HFF-Myc (cell line): ENCODE measurements at regions not wholly inside any gene's neighbourhood (a gene's known extent, or its start where the extent isn't known, plus 50 kb on each side); places are given as distances from the start of the nearest gene placed in this dataset.

Experiments
- DNase-seq: peaks from one replicate; pipeline ENCODE4 v3.0.0-alpha.2; 2011; ENCODE audit warnings: low read depth; ENCODE audit errors: extremely low read depth
- H3K4me3 ChIP-seq: replicated peaks from 2 replicates; pipeline ENCODE4 v1.5.1; 2011; ENCODE audit warnings: low read depth, mild to moderate bottlenecking, control low read depth, low read length
- TF ChIP-seq, protein P1 (sequence below): IDR thresholded peaks from 2 replicates; pipeline ENCODE4 v1.5.1; 2012; ENCODE audit warnings: mild to moderate bottlenecking, low read depth, low read length, control low read depth; ENCODE audit errors: missing control alignments

GRCh38 chr11:122232985-122233384, 117.0 kb upstream of the BLID start:
- TF ChIP-seq, protein P1, sequence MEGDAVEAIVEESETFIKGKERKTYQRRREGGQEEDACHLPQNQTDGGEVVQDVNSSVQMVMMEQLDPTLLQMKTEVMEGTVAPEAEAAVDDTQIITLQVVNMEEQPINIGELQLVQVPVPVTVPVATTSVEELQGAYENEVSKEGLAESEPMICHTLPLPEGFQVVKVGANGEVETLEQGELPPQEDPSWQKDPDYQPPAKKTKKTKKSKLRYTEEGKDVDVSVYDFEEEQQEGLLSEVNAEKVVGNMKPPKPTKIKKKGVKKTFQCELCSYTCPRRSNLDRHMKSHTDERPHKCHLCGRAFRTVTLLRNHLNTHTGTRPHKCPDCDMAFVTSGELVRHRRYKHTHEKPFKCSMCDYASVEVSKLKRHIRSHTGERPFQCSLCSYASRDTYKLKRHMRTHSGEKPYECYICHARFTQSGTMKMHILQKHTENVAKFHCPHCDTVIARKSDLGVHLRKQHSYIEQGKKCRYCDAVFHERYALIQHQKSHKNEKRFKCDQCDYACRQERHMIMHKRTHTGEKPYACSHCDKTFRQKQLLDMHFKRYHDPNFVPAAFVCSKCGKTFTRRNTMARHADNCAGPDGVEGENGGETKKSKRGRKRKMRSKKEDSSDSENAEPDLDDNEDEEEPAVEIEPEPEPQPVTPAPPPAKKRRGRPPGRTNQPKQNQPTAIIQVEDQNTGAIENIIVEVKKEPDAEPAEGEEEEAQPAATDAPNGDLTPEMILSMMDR, result no peak
- DNase-seq, result no peak
- H3K4me3 ChIP-seq, result no peak overlapping the region

DNA sequence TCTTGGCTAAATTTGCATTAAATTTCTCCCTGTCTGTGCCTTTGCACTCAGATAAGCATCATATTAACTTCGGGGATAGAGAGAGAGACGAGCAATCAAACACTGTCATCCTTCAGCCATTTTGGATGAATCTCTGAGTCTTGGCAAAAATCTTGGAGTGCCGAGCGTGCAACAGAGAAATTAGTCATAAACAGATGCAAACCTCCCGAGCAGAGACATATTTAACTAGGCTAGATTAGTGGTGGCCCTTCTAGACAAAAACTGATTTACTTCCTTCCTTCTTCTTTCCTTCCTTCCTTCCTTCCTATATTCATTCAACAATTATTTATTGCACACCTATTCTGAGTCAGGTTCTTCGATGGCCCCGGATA, 114.4 kb upstream of the BLID start:
- H3K4me3 ChIP-seq, result no peak overlapping the region
- TF ChIP-seq, protein P1, result no peak
- no peak for DNase-seq

DNA sequence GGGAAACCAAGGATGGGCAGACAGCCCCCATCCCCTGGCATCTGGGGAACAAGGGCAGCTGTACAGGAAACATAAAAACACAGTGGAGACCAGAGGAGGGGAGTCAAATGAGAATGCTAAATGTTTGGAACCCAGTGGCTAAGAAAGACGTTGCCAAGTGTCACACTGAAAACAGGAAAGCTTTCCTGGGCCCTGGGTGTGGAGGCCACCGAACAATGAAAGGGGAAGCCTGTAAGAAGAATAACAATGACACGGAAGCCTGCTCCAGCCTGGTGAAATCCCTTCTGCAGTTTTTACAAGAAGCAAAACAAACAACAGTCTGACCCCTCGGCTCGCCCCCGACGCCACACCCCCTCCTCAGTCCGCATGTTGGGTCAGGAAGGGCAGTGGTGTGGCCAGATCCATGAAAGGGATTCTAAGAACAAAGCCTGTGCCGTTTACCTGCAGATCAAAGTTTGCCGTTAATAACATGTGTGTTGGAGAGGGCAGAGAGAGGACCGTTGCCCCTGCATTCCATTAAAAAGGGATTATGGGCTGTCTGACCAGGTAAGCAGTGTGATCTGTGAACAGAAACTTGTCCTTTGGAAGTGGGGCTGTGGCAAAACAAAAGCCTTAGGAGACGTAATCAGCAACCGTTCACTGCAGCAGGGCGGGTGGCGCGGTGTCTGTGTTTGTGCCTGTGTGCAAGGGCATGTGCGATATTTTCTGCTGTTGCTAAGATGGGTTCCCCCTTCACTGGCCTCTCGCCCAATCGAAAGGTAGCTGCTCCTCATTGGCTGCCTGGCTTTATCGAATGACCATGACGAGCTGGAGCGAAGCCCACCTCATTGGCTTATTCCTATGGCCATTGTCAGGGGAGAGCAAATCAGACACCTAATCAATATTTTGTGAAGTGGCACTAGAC, 113.7 kb upstream of the BLID start:
- no peak overlapping the region for H3K4me3 ChIP-seq
- DNase-seq, result no peak
- TF ChIP-seq, protein P1, result no peak

DNA sequence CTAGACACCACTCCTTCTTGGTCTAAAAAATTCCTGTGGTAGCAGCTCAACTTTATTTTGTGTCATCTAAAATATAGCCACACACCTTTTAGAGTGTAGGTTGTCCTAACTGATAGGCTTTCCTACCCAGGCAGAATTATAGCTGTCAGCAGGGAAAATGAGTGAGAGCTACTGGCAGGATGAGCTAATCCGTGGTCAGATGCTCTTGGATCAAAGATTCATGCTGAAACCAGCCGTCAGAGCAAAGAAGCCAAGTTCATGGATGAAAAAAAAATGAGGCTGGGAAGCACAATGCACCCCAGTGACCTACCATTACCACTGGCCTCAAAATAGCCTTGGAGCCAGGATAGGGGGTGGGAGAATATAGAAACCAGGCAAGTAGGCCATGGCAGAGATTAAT, 113.1 kb upstream of the BLID start:
- TF ChIP-seq, protein P1, result no peak
- DNase-seq, result peak; percentile 86

GRCh38 chr11:122226810-122227379, 110.9 kb upstream of the BLID start:
- no peak overlapping the region for H3K4me3 ChIP-seq
- TF ChIP-seq, protein P1, result no peak
- DNase-seq, result peak; percentile 54

More for the DNA sequence above, 113.1 kb upstream of the BLID start:
- H3K4me3 ChIP-seq, result no peak overlapping the region

DNA sequence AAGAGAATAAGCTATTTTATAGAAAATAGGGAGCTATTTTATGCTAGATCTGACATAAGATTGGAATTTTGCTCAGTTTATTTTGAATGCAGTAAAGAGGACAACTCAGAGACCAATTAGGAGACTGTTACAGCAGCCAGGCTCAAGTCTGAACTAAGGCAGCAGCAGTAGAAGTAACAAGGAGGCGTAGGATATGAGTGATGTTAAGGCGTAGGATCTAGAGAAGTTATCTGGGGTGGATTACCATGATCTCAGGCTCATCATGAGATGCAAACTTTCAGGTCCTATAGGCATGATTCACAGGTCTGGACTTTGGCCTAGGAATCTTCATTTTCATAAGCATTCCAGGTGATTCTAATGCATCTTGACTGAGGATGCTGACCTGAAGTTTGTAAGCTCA, 108.9 kb upstream of the BLID start:
- TF ChIP-seq, protein P1, result no peak
- H3K4me3 ChIP-seq, result no peak overlapping the region
- no peak for DNase-seq

DNA sequence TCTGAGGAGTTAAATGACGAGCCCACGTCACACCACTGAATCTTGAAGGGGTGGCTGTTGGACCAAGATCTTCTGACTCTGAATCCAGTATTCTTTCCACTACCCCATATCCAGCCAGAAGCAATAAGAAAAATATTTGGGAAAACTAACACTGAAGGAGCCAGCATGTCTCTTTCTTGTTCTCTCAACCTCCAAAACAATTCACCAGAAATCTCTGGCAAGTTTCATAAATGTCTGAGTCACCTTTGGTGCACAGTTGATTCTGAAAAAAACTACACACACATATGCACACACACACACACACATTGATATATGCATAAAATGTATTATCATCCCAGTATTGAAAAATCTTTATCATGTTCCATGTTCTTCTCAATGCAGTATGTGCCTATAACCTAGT, 104.3 kb upstream of the BLID start:
- no peak overlapping the region for H3K4me3 ChIP-seq
- no peak for DNase-seq
- TF ChIP-seq, protein P1, result no peak
